ENCODE measurements at regions not wholly inside any gene's neighbourhood (a gene's known extent, or its start where the extent isn't known, plus 50 kb on each side); places are given as distances from the start of the nearest gene placed in this dataset.

- TF ChIP-seq HOXA7 (CRISPR knock-in tag; IDR thresholded peaks at IDR 0.05; ENCODE audit: borderline replicate concordance) (no peak), BCL11B (tag by site-specific recombination; IDR thresholded peaks at IDR 0.05; ENCODE audit: low read depth) (no peak), ZNF175 (tag by site-specific recombination; IDR thresholded peaks at IDR 0.05) (no peak), ZNF558 (tag by site-specific recombination; IDR thresholded peaks at IDR 0.05) (no peak), ZNF623 (tag by site-specific recombination; IDR thresholded peaks at IDR 0.05) (no peak)
Observed at GRCh38 chr10:28365840-28366239, 63.0 kb upstream of the MPP7 start (continued).

DNA sequence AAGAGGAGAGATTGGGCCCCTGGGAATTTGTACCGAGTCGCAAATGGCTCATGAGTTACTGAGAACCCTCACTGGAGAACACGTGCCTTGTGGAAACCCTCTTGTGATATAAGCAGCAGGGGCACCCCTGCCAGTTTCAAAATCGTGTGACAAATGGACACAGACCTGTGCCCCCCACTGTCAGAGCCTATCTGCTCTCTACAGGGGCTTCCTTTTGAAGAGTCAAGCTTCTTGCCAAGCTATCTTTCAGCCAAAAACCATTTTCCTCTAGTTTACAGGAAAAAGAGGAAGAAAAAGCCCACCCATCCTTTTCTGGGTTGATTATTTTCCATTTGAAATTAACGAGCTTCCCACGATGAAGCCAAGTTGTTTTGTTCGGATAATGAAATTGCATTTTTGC, 64.1 kb upstream of the MPP7 start:
- Histone ChIP-seq H3K36me3 (ENCODE audit: control insufficient read depth in 2 of 2, insufficient read depth in 1 of 2, low read length in 2 of 2) (no peaks in the 10 kb centered on the region), H3K9me3 (ENCODE audit: control insufficient read depth, insufficient read depth, low read depth, low read length) (no peaks in the 10 kb centered on the region), H3K4me1 (ENCODE audit: control insufficient read depth, insufficient read depth, low read length) (no peaks in the 10 kb centered on the region), H3K4me3 (ENCODE audit: low read depth, low read length) (no peak overlapping the region), H3K27ac (ENCODE audit: extremely low read depth, low read depth, low read length) (no peak overlapping the region)
- TF ChIP-seq ZIC2 (tag by site-specific recombination; IDR thresholded peaks at IDR 0.05) (peak; percentile 85), ZNF292 (tag by site-specific recombination; IDR thresholded peaks at IDR 0.05; ENCODE audit: borderline replicate concordance, low read depth) (no peak)
- ChIA-PET CTCF (interaction anchor here (1.0 to 2.7 kb wide), 2 partner anchors 17 to 116 kb away, joined by 3 to 9 read pairs; no protein-coding TSS in a partner anchor), POLR2A (no interaction called here)

GRCh38 chr10:28367413-28367812, 64.5 kb upstream of the MPP7 start:
- TF ChIP-seq ZNF324 (tag by site-specific recombination; IDR thresholded peaks at IDR 0.05): no peak
- TF ChIP-seq ZEB2 (tag by site-specific recombination; IDR thresholded peaks at IDR 0.05): no peak
- no peak for TF ChIP-seq ZFP41 (tag by site-specific recombination; IDR thresholded peaks at IDR 0.05; ENCODE audit: borderline replicate concordance)
- TF ChIP-seq ZSCAN16 (tag by site-specific recombination; IDR thresholded peaks at IDR 0.05): no peak
- TF ChIP-seq ZBTB44 (tag by site-specific recombination; IDR thresholded peaks at IDR 0.05): no peak
- TF ChIP-seq RBAK (tag by site-specific recombination; IDR thresholded peaks at IDR 0.05): no peak
- no peak for TF ChIP-seq ZNF292 (tag by site-specific recombination; IDR thresholded peaks at IDR 0.05; ENCODE audit: borderline replicate concordance, low read depth)
- TF ChIP-seq ZNF274 (IDR thresholded peaks at IDR 0.05; ENCODE audit: low read length): no peak
- TF ChIP-seq ZNF274 (tag by site-specific recombination; IDR thresholded peaks at IDR 0.05; ENCODE audit: borderline replicate concordance): no peak
- no peak for TF ChIP-seq ZNF585B (tag by site-specific recombination; IDR thresholded peaks at IDR 0.05)
- TF ChIP-seq ZNF121 (tag by site-specific recombination; IDR thresholded peaks at IDR 0.05): no peak
- TF ChIP-seq, protein P1, sequence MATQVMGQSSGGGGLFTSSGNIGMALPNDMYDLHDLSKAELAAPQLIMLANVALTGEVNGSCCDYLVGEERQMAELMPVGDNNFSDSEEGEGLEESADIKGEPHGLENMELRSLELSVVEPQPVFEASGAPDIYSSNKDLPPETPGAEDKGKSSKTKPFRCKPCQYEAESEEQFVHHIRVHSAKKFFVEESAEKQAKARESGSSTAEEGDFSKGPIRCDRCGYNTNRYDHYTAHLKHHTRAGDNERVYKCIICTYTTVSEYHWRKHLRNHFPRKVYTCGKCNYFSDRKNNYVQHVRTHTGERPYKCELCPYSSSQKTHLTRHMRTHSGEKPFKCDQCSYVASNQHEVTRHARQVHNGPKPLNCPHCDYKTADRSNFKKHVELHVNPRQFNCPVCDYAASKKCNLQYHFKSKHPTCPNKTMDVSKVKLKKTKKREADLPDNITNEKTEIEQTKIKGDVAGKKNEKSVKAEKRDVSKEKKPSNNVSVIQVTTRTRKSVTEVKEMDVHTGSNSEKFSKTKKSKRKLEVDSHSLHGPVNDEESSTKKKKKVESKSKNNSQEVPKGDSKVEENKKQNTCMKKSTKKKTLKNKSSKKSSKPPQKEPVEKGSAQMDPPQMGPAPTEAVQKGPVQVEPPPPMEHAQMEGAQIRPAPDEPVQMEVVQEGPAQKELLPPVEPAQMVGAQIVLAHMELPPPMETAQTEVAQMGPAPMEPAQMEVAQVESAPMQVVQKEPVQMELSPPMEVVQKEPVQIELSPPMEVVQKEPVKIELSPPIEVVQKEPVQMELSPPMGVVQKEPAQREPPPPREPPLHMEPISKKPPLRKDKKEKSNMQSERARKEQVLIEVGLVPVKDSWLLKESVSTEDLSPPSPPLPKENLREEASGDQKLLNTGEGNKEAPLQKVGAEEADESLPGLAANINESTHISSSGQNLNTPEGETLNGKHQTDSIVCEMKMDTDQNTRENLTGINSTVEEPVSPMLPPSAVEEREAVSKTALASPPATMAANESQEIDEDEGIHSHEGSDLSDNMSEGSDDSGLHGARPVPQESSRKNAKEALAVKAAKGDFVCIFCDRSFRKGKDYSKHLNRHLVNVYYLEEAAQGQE (tag by site-specific recombination; IDR thresholded peaks at IDR 0.05): no peak
- TF ChIP-seq ZNF169 (tag by site-specific recombination; IDR thresholded peaks at IDR 0.05): no peak
- no peak for TF ChIP-seq ZNF2 (tag by site-specific recombination; IDR thresholded peaks at IDR 0.05)
- TF ChIP-seq IKZF3 (tag by site-specific recombination; IDR thresholded peaks at IDR 0.05): no peak
- no peaks in the 10 kb centered on the region for H3K9me3 ChIP-seq (ENCODE audit: control insufficient read depth, insufficient read depth, low read depth, low read length)
- ChIA-PET POLR2A (no interaction called here), CTCF (interaction anchor here (1.3 kb wide), 1 partner anchor 14 kb away, joined by 3 read pairs; no protein-coding TSS in a partner anchor)
- no peaks in the 10 kb centered on the region for H3K4me1 ChIP-seq (ENCODE audit: control insufficient read depth, insufficient read depth, low read length)
- H3K36me3 ChIP-seq (ENCODE audit: control insufficient read depth in 2 of 2, insufficient read depth in 1 of 2, low read length in 2 of 2): no peaks in the 10 kb centered on the region
- H3K27ac ChIP-seq (ENCODE audit: extremely low read depth, low read depth, low read length): no peak overlapping the region
- no peak overlapping the region for H3K4me3 ChIP-seq (ENCODE audit: low read depth, low read length)

Data from HEK293 (cell line).